H9 (cell line): ENCODE measurements at regions not wholly inside any gene's neighbourhood (a gene's known extent, or its start where the extent isn't known, plus 50 kb on each side); places are given as distances from the start of the nearest gene placed in this dataset.

ENCODE experiments used
- DNase-seq: peaks from one replicate; pipeline ENCODE4 v3.0.0-alpha.2; 2017
- H2AFZ ChIP-seq: one replicate; pipeline ENCODE4 v1.6.1; 2013; ENCODE audit warnings: mild to moderate bottlenecking, low read length, control low read depth, moderate library complexity
- H2AK5ac ChIP-seq: 2 replicates; pipeline ENCODE4 v1.6.1; 2013; ENCODE audit warnings: low read length, control low read depth, mixed read lengths; ENCODE audit not compliant: insufficient read length
- H2BK120ac ChIP-seq: one replicate; pipeline ENCODE4 v1.6.1; 2013; ENCODE audit warnings: low read depth, mild to moderate bottlenecking, low read length, control low read depth, inconsistent platforms; ENCODE audit not compliant: poor library complexity, severe bottlenecking
- H2BK12ac ChIP-seq: 2 replicates; pipeline ENCODE4 v1.6.1; 2013; ENCODE audit warnings: low read length, control low read depth, mixed read lengths, low read depth; ENCODE audit not compliant: insufficient read length
- H2BK15ac ChIP-seq: 2 replicates; pipeline ENCODE4 v1.6.1; 2013; ENCODE audit warnings: low read depth, low read length, control low read depth
- H2BK20ac ChIP-seq: one replicate; pipeline ENCODE4 v1.6.1; 2013; ENCODE audit warnings: low read depth, mild to moderate bottlenecking, low read length, control low read depth, inconsistent platforms; ENCODE audit not compliant: poor library complexity, severe bottlenecking
- H2BK5ac ChIP-seq: 2 replicates; pipeline ENCODE4 v1.6.1; 2013; ENCODE audit warnings: low read length, control low read depth, mixed read lengths; ENCODE audit not compliant: insufficient read length
- H3K14ac ChIP-seq: 2 replicates; pipeline ENCODE4 v1.6.1; 2013; ENCODE audit warnings: low read length, control low read depth; ENCODE audit not compliant: insufficient read depth
- H3K18ac ChIP-seq: 2 replicates; pipeline ENCODE4 v1.6.1; 2013; ENCODE audit warnings: low read depth, mild to moderate bottlenecking, mixed read lengths, low read length, control low read depth; ENCODE audit not compliant: insufficient read length
- H3K23ac ChIP-seq: 2 replicates; pipeline ENCODE4 v1.6.1; 2013; ENCODE audit warnings: low read length, control low read depth, mixed read lengths, low read depth; ENCODE audit not compliant: insufficient read length
- H3K23me2 ChIP-seq: 2 replicates; pipeline ENCODE4 v1.6.1; 2013; ENCODE audit warnings: low read depth, mild to moderate bottlenecking, mixed read lengths, low read length, control low read depth; ENCODE audit not compliant: insufficient read length, poor library complexity, severe bottlenecking
- H3K27ac ChIP-seq: 2 replicates; pipeline ENCODE4 v1.5.1; 2013; ENCODE audit warnings: low read length, control low read depth, mixed read lengths, low read depth; ENCODE audit not compliant: insufficient read length
- H3K27me3 ChIP-seq: 2 replicates; pipeline ENCODE4 v1.6.1; 2013; ENCODE audit warnings: low read length, control low read depth, inconsistent platforms; ENCODE audit not compliant: insufficient read depth
- H3K4ac ChIP-seq: 2 replicates; pipeline ENCODE4 v1.6.1; 2013; ENCODE audit warnings: low read depth, mild to moderate bottlenecking, control low read depth, inconsistent platforms, low read length, moderate library complexity
- H3K4me1 ChIP-seq: 2 replicates; pipeline ENCODE4 v1.6.1; 2013; ENCODE audit warnings: low read length, control low read depth, inconsistent platforms; ENCODE audit not compliant: insufficient read depth
- H3K4me2 ChIP-seq: 2 replicates; pipeline ENCODE4 v1.6.1; 2013; ENCODE audit warnings: low read length, control low read depth, mixed read lengths; ENCODE audit not compliant: insufficient read length, insufficient read depth
- H3K56ac ChIP-seq: 2 replicates; pipeline ENCODE4 v1.6.1; 2013; ENCODE audit warnings: low read depth, mild to moderate bottlenecking, mixed read lengths, low read length, control low read depth; ENCODE audit not compliant: insufficient read length
- H3K79me1 ChIP-seq: 2 replicates; pipeline ENCODE4 v1.6.1; 2013; ENCODE audit warnings: low read depth, mild to moderate bottlenecking, moderate library complexity, low read length, control low read depth, inconsistent platforms; ENCODE audit not compliant: insufficient read depth, poor library complexity, severe bottlenecking
- H3K79me2 ChIP-seq: 2 replicates; pipeline ENCODE4 v1.6.1; 2013; ENCODE audit warnings: low read length, control low read depth, inconsistent platforms; ENCODE audit not compliant: insufficient read depth
- H3K9ac ChIP-seq: 2 replicates; pipeline ENCODE4 v1.6.1; 2013; ENCODE audit warnings: low read length, control low read depth, mixed read lengths; ENCODE audit not compliant: insufficient read length; ENCODE audit errors: extremely low read depth
- H3K9me3 ChIP-seq: one replicate; pipeline ENCODE4 v1.6.1; 2013; ENCODE audit warnings: low read depth, low read length, inconsistent platforms; ENCODE audit not compliant: control insufficient read depth
- H3T11ph ChIP-seq: one replicate; pipeline ENCODE4 v1.6.1; 2013; ENCODE audit warnings: mild to moderate bottlenecking, low read length, control low read depth, inconsistent platforms
- H4K20me1 ChIP-seq: one replicate; pipeline ENCODE4 v1.6.1; 2013; ENCODE audit not compliant: control insufficient read depth, insufficient read length, insufficient read depth
- H4K5ac ChIP-seq: 2 replicates; pipeline ENCODE4 v1.6.1; 2013; ENCODE audit warnings: low read depth, mild to moderate bottlenecking, mixed read lengths, low read length, control low read depth; ENCODE audit not compliant: insufficient read length
- H4K8ac ChIP-seq: replicated peaks from 2 replicates; pipeline ENCODE4 v1.6.1; 2013; ENCODE audit warnings: low read length, control low read depth, mixed read lengths, low read depth; ENCODE audit not compliant: insufficient read length
- H4K91ac ChIP-seq: 2 replicates; pipeline ENCODE4 v1.6.1; 2013; ENCODE audit warnings: low read depth, mild to moderate bottlenecking, moderate library complexity, mixed read lengths, low read length, control low read depth; ENCODE audit not compliant: insufficient read length
- H3K27ac Mint-ChIP-seq, 3 experiments: 2 replicates in 2 of 3; 3 replicates in 1 of 3; pipeline ENCODE4 v1.8.0; 2020 to 2021; ENCODE audit warnings: mixed read lengths in 3 of 3, mild to moderate bottlenecking in 1 of 3, moderate library complexity in 1 of 3
- H3K27me3 Mint-ChIP-seq: 2 replicates; pipeline ENCODE4 v1.8.0; 2021; ENCODE audit warnings: low read depth, mild to moderate bottlenecking, moderate library complexity, mixed read lengths
- H3K36me3 Mint-ChIP-seq, 3 experiments: 2 replicates in 2 of 3; 3 replicates in 1 of 3; pipeline ENCODE4 v1.8.0; 2020 to 2021; ENCODE audit warnings: low read depth in 3 of 3, mixed read lengths in 3 of 3; ENCODE audit not compliant: insufficient read depth in 1 of 3
- H3K4me1 Mint-ChIP-seq, 2 experiments: 2 replicates each; pipeline ENCODE4 v1.8.0; 2020; ENCODE audit warnings: mixed read lengths in 2 of 2
- H3K4me3 Mint-ChIP-seq, 2 experiments: 2 replicates in 1 of 2; 3 replicates in 1 of 2; pipeline ENCODE4 v1.8.0; 2020 to 2021; ENCODE audit warnings: mild to moderate bottlenecking in 2 of 2, mixed read lengths in 2 of 2, moderate library complexity in 1 of 2
- H3K9me3 Mint-ChIP-seq, 2 experiments: 2 replicates in 1 of 2; 3 replicates in 1 of 2; pipeline ENCODE4 v1.8.0; 2020; ENCODE audit warnings: mild to moderate bottlenecking in 2 of 2, mixed read lengths in 2 of 2, moderate library complexity in 1 of 2
- WGBS: extraction: QIAGEN DNeasy Blood & Tissue Kit; methylation state at CpG from one replicate; pipeline ENCODE4 v1.1.7; 2013; ENCODE audit warnings: missing lambda C conversion rate, low lambda C conversion rate, mixed read lengths; ENCODE audit not compliant: insufficient read length; ENCODE audit errors: extremely low coverage; 5-methylcytosine and 5-hydroxymethylcytosine counted together
- TF ChIP-seq, protein P1 (sequence below): fragments of 200-600 bp; sonication (generic); conservative IDR thresholded peaks from 3 replicates; pipeline ENCODE4 v1.8.0; 2021; ENCODE audit warnings: antibody characterized with exemption, mild to moderate bottlenecking

DNA sequence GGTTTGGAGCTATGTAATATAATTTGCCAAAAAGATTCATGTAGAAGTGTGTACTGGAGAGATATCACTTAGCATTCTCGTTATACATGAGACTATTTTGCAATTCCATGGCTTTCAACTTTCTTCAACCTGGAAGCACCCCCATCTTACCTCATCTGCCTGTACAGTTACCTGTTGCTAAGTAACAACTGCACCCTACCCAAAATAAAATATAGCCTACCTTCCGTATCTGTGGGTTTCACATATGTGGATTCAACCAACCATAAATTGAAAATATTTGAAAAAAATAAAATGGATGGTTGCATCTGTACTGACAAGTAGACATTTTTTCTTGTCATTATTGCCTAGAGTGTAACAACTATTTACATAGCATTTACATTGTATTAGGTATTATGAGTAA, 278.3 kb downstream of the PPP1R2C start:
- Mint-ChIP-seq H3K4me1 (peaks cover 1 to 2% of the 10 kb centered on the region in 2 experiments), H3K9me3 (peaks cover 0 to 26% of the 10 kb centered on the region in 2 experiments; a peak in 3 of 5 replicates), H3K4me3 (no peak overlapping the region), H3K27me3 (no peaks in the 10 kb centered on the region), H3K27ac (no peak overlapping the region), H3K36me3 (peaks cover 0 to under 1% (median 0%) of the 10 kb centered on the region in 3 experiments; a peak in 1 of 7 replicates)
- H3K27me3 ChIP-seq, result no peaks in the 10 kb centered on the region
- no peak overlapping the region for H3K27ac ChIP-seq
- no peak overlapping the region for H3K4me2 ChIP-seq
- H4K5ac ChIP-seq, result no peak overlapping the region
- no peak overlapping the region for H3K4ac ChIP-seq
- H3K9me3 ChIP-seq, result no peaks in the 10 kb centered on the region
- no peak overlapping the region for H2BK5ac ChIP-seq
- no peak overlapping the region for H3K18ac ChIP-seq
- H3K79me2 ChIP-seq, result no peaks in the 10 kb centered on the region
- no peaks in the 10 kb centered on the region for H3K23me2 ChIP-seq
- H3K14ac ChIP-seq, result no peak overlapping the region
- WGBS, result no CpG with 5 or more reads among the region's 2 CpGs
- no peak overlapping the region for H2AK5ac ChIP-seq
- TF ChIP-seq, protein P1, sequence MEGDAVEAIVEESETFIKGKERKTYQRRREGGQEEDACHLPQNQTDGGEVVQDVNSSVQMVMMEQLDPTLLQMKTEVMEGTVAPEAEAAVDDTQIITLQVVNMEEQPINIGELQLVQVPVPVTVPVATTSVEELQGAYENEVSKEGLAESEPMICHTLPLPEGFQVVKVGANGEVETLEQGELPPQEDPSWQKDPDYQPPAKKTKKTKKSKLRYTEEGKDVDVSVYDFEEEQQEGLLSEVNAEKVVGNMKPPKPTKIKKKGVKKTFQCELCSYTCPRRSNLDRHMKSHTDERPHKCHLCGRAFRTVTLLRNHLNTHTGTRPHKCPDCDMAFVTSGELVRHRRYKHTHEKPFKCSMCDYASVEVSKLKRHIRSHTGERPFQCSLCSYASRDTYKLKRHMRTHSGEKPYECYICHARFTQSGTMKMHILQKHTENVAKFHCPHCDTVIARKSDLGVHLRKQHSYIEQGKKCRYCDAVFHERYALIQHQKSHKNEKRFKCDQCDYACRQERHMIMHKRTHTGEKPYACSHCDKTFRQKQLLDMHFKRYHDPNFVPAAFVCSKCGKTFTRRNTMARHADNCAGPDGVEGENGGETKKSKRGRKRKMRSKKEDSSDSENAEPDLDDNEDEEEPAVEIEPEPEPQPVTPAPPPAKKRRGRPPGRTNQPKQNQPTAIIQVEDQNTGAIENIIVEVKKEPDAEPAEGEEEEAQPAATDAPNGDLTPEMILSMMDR, result no peak
- H2BK20ac ChIP-seq, result no peak overlapping the region
- H4K20me1 ChIP-seq, result no peaks in the 10 kb centered on the region
- H2BK120ac ChIP-seq, result no peak overlapping the region
- H3K23ac ChIP-seq, result no peak overlapping the region
- DNase-seq, result no peak
- no peak overlapping the region for H2BK15ac ChIP-seq
- no peak overlapping the region for H4K91ac ChIP-seq
- no peaks in the 10 kb centered on the region for H3K4me1 ChIP-seq
- no peak overlapping the region for H3K9ac ChIP-seq
- H3T11ph ChIP-seq, result no peak overlapping the region
- H3K79me1 ChIP-seq, result no peaks in the 10 kb centered on the region
- H4K8ac ChIP-seq, result no peak overlapping the region
- H2BK12ac ChIP-seq, result no peak overlapping the region
- no peak overlapping the region for H3K56ac ChIP-seq
- no peak overlapping the region for H2AFZ ChIP-seq
